PFSK-1 (cell line): ENCODE measurements at regions not wholly inside any gene's neighbourhood (a gene's known extent, or its start where the extent isn't known, plus 50 kb on each side); places are given as distances from the start of the nearest gene placed in this dataset.

Experiments used
- FOXP2 ChIP-seq: optimal IDR thresholded peaks from 2 replicates; pipeline ENCODE3; 2011; ENCODE audit warnings: borderline replicate concordance, control low read depth, inconsistent platforms; ENCODE audit not compliant: insufficient read depth; ENCODE audit errors: extremely low read length, extremely low read depth
- POLR2AphosphoS5 ChIP-seq: IDR thresholded peaks from 2 replicates; pipeline ENCODE4 v1.6.1; 2012; ENCODE audit warnings: low read depth, mild to moderate bottlenecking, control low read depth, low read length, moderate library complexity
- TAF1 ChIP-seq: IDR thresholded peaks from 2 replicates; pipeline ENCODE4 v1.6.1; 2012; ENCODE audit warnings: low read length, control low read depth, borderline replicate concordance; ENCODE audit not compliant: insufficient read depth
- TF ChIP-seq, protein P1 (sequence below), 2 experiments: IDR thresholded peaks; 2 replicates each; pipeline versions ENCODE4 v1.6.1 to v1.8.0; 2011 to 2012; ENCODE audit warnings: low read depth in 2 of 2, low read length in 2 of 2, control low read depth in 1 of 2, inconsistent platforms in 1 of 2, mild to moderate bottlenecking in 1 of 2, moderate library complexity in 1 of 2; ENCODE audit not compliant: insufficient read depth in 1 of 2

- TF ChIP-seq, protein P1, sequence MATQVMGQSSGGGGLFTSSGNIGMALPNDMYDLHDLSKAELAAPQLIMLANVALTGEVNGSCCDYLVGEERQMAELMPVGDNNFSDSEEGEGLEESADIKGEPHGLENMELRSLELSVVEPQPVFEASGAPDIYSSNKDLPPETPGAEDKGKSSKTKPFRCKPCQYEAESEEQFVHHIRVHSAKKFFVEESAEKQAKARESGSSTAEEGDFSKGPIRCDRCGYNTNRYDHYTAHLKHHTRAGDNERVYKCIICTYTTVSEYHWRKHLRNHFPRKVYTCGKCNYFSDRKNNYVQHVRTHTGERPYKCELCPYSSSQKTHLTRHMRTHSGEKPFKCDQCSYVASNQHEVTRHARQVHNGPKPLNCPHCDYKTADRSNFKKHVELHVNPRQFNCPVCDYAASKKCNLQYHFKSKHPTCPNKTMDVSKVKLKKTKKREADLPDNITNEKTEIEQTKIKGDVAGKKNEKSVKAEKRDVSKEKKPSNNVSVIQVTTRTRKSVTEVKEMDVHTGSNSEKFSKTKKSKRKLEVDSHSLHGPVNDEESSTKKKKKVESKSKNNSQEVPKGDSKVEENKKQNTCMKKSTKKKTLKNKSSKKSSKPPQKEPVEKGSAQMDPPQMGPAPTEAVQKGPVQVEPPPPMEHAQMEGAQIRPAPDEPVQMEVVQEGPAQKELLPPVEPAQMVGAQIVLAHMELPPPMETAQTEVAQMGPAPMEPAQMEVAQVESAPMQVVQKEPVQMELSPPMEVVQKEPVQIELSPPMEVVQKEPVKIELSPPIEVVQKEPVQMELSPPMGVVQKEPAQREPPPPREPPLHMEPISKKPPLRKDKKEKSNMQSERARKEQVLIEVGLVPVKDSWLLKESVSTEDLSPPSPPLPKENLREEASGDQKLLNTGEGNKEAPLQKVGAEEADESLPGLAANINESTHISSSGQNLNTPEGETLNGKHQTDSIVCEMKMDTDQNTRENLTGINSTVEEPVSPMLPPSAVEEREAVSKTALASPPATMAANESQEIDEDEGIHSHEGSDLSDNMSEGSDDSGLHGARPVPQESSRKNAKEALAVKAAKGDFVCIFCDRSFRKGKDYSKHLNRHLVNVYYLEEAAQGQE (IDR thresholded peaks at IDR 0.05; ENCODE audit: insufficient read depth in 1 of 2, low read depth in 2 of 2, low read length in 2 of 2), result no peak
- TF ChIP-seq POLR2AphosphoS5 (no peak), FOXP2 (no peak), TAF1 (no peak)
Measured at GRCh38 chrX:39728852-39729598, 368.7 kb downstream of the BCOR start.
